K562 (cell line): ENCODE measurements at regions not wholly inside any gene's neighbourhood (a gene's known extent, or its start where the extent isn't known, plus 50 kb on each side); places are given as distances from the start of the nearest gene placed in this dataset.
A peak's percentile ranks its signal among the peaks of the same experiment; 100 is the strongest.

Source experiments
- ATAC-seq: fragments of 200-7000 bp; cut with Tn5 transposase; 3 replicates; pipeline ENCODE4 v1.9.1; 2020; ENCODE audit warnings: moderate library complexity
- BruUV-seq: library from RNA; stranded (reverse); fragments of 400-500 nt; replicated peaks from 2 replicates; lab custom pipeline; 2021; lab: Mats Ljungman, UMichigan
- CTCF ChIA-PET: fragments of 300-600 bp; formaldehyde crosslinking; extraction: SDS; loops from one replicate; lab custom pipeline; 2021; ENCODE audit warnings: low intra/inter-chr PET ratio; lab: Yijun Ruan, JAX
- POLR2A ChIA-PET: fragments of 300-600, 350-650 bp; sonication (Branson Sonifier 250); formaldehyde crosslinking; extraction: SDS; loops from one replicate; lab custom pipeline; 2021; ENCODE audit warnings: antibody characterized with exemption, inconsistent platforms; lab: Yijun Ruan, JAX
- DNase-seq, 4 experiments: peaks; one replicate each; pipeline versions ENCODE4 v3.0.0 to v3.0.0-alpha.2; 2011 to 2018; ENCODE audit warnings: low spot score in 3 of 4, mixed read lengths in 3 of 4; ENCODE audit errors: extremely low read depth in 1 of 4
- FAIRE-seq: peaks from 2 replicates; lab custom pipeline; 2011; peaks lifted over from hg19 to GRCh38; lab: Jason Lieb, UNC
- H2AFZ ChIP-seq: 2 replicates; pipeline ENCODE4 v1.6.0; 2011; ENCODE audit warnings: low read depth, low read length, control low read depth, inconsistent platforms
- H3K27ac ChIP-seq: fragments of 200-600 bp; 3 replicates; pipeline ENCODE4 v1.8.0; 2011; ENCODE audit warnings: low read depth, mild to moderate bottlenecking, control low read depth, inconsistent platforms, low read length, moderate library complexity, mixed read lengths; ENCODE audit errors: extremely low read depth
- H3K27me3 ChIP-seq, 2 experiments: fragments of 300-600 bp in 1 of 2; 2 replicates in 1 of 2; 3 replicates in 1 of 2; pipeline versions ENCODE4 v1.6.0 to v1.8.0; 2011; ENCODE audit warnings: inconsistent platforms in 2 of 2, low read length in 2 of 2, mild to moderate bottlenecking in 1 of 2, mixed read lengths in 1 of 2, moderate library complexity in 1 of 2; ENCODE audit not compliant: control insufficient read depth in 2 of 2, insufficient read depth in 2 of 2
- H3K36me3 ChIP-seq: fragments of 300-600 bp; 3 replicates; pipeline ENCODE4 v1.8.0; 2011; ENCODE audit warnings: mild to moderate bottlenecking, low read length, inconsistent platforms; ENCODE audit not compliant: control insufficient read depth, insufficient read depth
- H3K4me1 ChIP-seq, 2 experiments: fragments of 200-600 bp in 1 of 2; replicated peaks in 1 of 2; 2 replicates in 1 of 2; 3 replicates in 1 of 2; pipeline versions ENCODE4 v1.5.1 to v1.8.0; 2011; ENCODE audit warnings: inconsistent platforms in 2 of 2, low read length in 2 of 2, mild to moderate bottlenecking in 1 of 2, mixed read lengths in 1 of 2, moderate library complexity in 1 of 2; ENCODE audit not compliant: control insufficient read depth in 2 of 2, insufficient read depth in 2 of 2
- H3K4me2 ChIP-seq: 2 replicates; pipeline ENCODE4 v1.6.1; 2011; ENCODE audit warnings: low read length, control low read depth, inconsistent platforms, mixed read lengths; ENCODE audit not compliant: insufficient read depth
- H3K4me3 ChIP-seq: fragments of 200-600 bp; sonication (generic), shearing (Covaris generic); 2 replicates; pipeline ENCODE4 v1.5.1; 2016; ENCODE audit warnings: control low read depth, inconsistent platforms
- H3K79me2 ChIP-seq: fragments of 200-600 bp; 3 replicates; pipeline ENCODE4 v1.8.0; 2011; ENCODE audit warnings: low read length, inconsistent platforms; ENCODE audit not compliant: control insufficient read depth, insufficient read depth
- H3K9ac ChIP-seq, 2 experiments: 2 replicates each; pipeline versions ENCODE4 v1.6.0 to v1.6.1; 2011; ENCODE audit warnings: low read depth in 2 of 2, low read length in 2 of 2, control low read depth in 1 of 2, inconsistent platforms in 1 of 2, mild to moderate bottlenecking in 1 of 2, mixed read lengths in 1 of 2; ENCODE audit not compliant: insufficient read depth in 1 of 2
- H3K9me1 ChIP-seq: one replicate; pipeline ENCODE4 v1.6.0; 2011; ENCODE audit warnings: inconsistent platforms, mild to moderate bottlenecking, low read length, moderate library complexity; ENCODE audit not compliant: control insufficient read depth, insufficient read depth
- H3K9me3 ChIP-seq: replicated peaks from 2 replicates; pipeline ENCODE4 v1.5.1; 2011; ENCODE audit warnings: low read depth, low read length, inconsistent platforms; ENCODE audit not compliant: control insufficient read depth, insufficient read depth
- H4K20me1 ChIP-seq: replicated peaks from 2 replicates; pipeline ENCODE4 v1.6.1; 2011; ENCODE audit warnings: low read length, inconsistent platforms, mixed read lengths; ENCODE audit not compliant: control insufficient read depth, insufficient read depth
- CBX5 ChIP-seq: IDR thresholded peaks from 2 replicates; pipeline ENCODE4 v1.6.1; 2014; ENCODE audit warnings: low read depth, borderline replicate concordance
- CREB1 ChIP-seq, 2 experiments: sonication (generic) in 1 of 2; formaldehyde crosslinking in 1 of 2; IDR thresholded peaks; 2 replicates each; pipeline versions ENCODE4 v1.6.1 to v1.8.0; 2012 to 2022; ENCODE audit warnings: inconsistent platforms in 1 of 2, mild to moderate bottlenecking in 1 of 2, missing genetic modification reagents in 1 of 2, moderate library complexity in 1 of 2
- ETV1 ChIP-seq: fragments of 450-650 bp; conservative IDR thresholded peaks from 2 replicates; pipeline ENCODE4 v1.6.1; 2016; ENCODE audit warnings: missing genetic modification characterization, control low read depth, low read depth, missing compliant biosample characterization
- FUS ChIP-seq: fragments of 200-400 bp; formaldehyde crosslinking; optimal IDR thresholded peaks from 2 replicates; pipeline ENCODE3; 2017; ENCODE audit warnings: low read depth, low read length
- HCFC1 ChIP-seq: IDR thresholded peaks from 2 replicates; pipeline ENCODE4 v1.6.1; 2012; ENCODE audit warnings: low read depth, low read length, improper control_type of control experiment
- HSF4 ChIP-seq: fragments of 250-450 bp; sonication (Bioruptor Pico); IDR thresholded peaks from 2 replicates; pipeline ENCODE4 v2.1.2; 2022; ENCODE audit warnings: mild to moderate bottlenecking, moderate library complexity, borderline replicate concordance
- MAX ChIP-seq: sonication (generic); formaldehyde crosslinking; IDR thresholded peaks from 2 replicates; pipeline ENCODE4 v1.9.0; 2022; ENCODE audit warnings: mild to moderate bottlenecking, missing genetic modification reagents
- NR2C2 ChIP-seq, 2 experiments: fragments of 200-800 bp in 1 of 2; sonication (Bioruptor generic) in 1 of 2; sonication (generic) in 1 of 2; formaldehyde crosslinking in 1 of 2; IDR thresholded peaks; 2 replicates each; pipeline versions ENCODE4 v1.6.1 to v1.8.0; 2016 to 2022; ENCODE audit warnings: mild to moderate bottlenecking in 1 of 2, missing compliant biosample characterization in 1 of 2, missing genetic modification characterization in 1 of 2, missing genetic modification reagents in 1 of 2
- RNF2 ChIP-seq: sonication (generic); IDR thresholded peaks from 2 replicates; pipeline ENCODE4 v1.6.1; 2016
- STAT5A ChIP-seq: IDR thresholded peaks from 2 replicates; pipeline ENCODE4 v1.6.1; 2012; ENCODE audit warnings: low read length, inconsistent platforms, borderline replicate concordance
- TBP ChIP-seq: optimal IDR thresholded peaks from 2 replicates; pipeline ENCODE3; 2011; ENCODE audit warnings: low read depth, low read length, improper control_type of control experiment
- VEZF1 ChIP-seq: fragments of 200-800 bp; sonication (Bioruptor generic); IDR thresholded peaks from 2 replicates; pipeline ENCODE4 v1.6.1; 2017; ENCODE audit warnings: missing genetic modification characterization, missing compliant biosample characterization
- WHSC1 ChIP-seq: IDR thresholded peaks from one replicate; pipeline ENCODE4 v1.6.1; 2012; ENCODE audit warnings: low read length, control low read depth, inconsistent platforms
- ZBTB43 ChIP-seq: sonication (generic); formaldehyde crosslinking; IDR thresholded peaks from 2 replicates; pipeline ENCODE4 v1.8.0; 2023; ENCODE audit warnings: mild to moderate bottlenecking, missing genetic modification reagents
- ZNF121 ChIP-seq: sonication (generic); formaldehyde crosslinking; conservative IDR thresholded peaks from 2 replicates; pipeline ENCODE4 v1.8.0; 2022; ENCODE audit warnings: missing genetic modification reagents
- ZNF311 ChIP-seq: fragments of 250-450 bp; sonication (Bioruptor Pico); IDR thresholded peaks from 2 replicates; pipeline ENCODE4 v1.4.0; 2020; ENCODE audit warnings: mild to moderate bottlenecking, moderate library complexity
- ZNF740 ChIP-seq, 3 experiments: fragments of 200-800 bp in 1 of 3; sonication (Bioruptor generic) in 1 of 3; sonication (generic) in 1 of 3; formaldehyde crosslinking in 1 of 3; IDR thresholded peaks; 2 replicates each; pipeline versions ENCODE4 v1.6.1 to v1.8.0; 2016 to 2022; ENCODE audit warnings: mild to moderate bottlenecking in 2 of 3, missing compliant biosample characterization in 2 of 3, missing genetic modification characterization in 2 of 3, missing genetic modification reagents in 1 of 3
- WGBS: fragments of 100-300 bp; shearing (Covaris generic); methylation state at CpG from one replicate; pipeline ENCODE4 v1.1.6; 2016; ENCODE audit warnings: low coverage, mixed read lengths; ENCODE audit not compliant: insufficient coverage; ENCODE audit errors: missing lambda C conversion rate; 5-methylcytosine and 5-hydroxymethylcytosine counted together
- in situ Hi-C: fragments of 300-500 bp; cut with MboI; formaldehyde crosslinking; loops from 4 replicates; pipeline ENCODE4 v1.15.0; 2018; ENCODE audit warnings: inconsistent platforms, mixed read lengths
- intact Hi-C: fragments of 100-400 bp; cut with micrococcal nuclease; formaldehyde crosslinking; loops from 2 replicates; pipeline ENCODE4 v1.14.2; 2022

- Histone ChIP-seq H3K4me2 (peak overlapping the region; percentile 82), H3K9me3 (peaks cover 3% of the 10 kb centered on the region), H3K79me2 (peaks cover 46% of the 10 kb centered on the region), H3K4me1 (peaks cover 29 to 46% of the 10 kb centered on the region in 2 experiments), H3K4me3 (peak overlapping the region; percentile 48), H3K9ac (peak overlapping the region; percentile 94 to 97), H2AFZ (peak overlapping the region; percentile 72), H3K27me3 (no peaks in the 10 kb centered on the region), H3K9me1 (no peaks in the 10 kb centered on the region), H4K20me1 (no peaks in the 10 kb centered on the region), H3K27ac (peak overlapping the region; percentile 99), H3K36me3 (no peaks in the 10 kb centered on the region)
- POLR2A ChIA-PET, result interaction anchor here (0.6 to 2.3 kb wide), 11 partner anchors 10 to 445 kb away, joined by 3 to 7 read pairs (median 3); no protein-coding TSS in a partner anchor
- DNase-seq, result peak in 1 of 4 experiments; percentile 63
- FAIRE-seq, result no peak
- WGBS, result 3% methylated on average over 9 of the region's 14 CpGs
- in situ Hi-C loops (no loop called here), intact Hi-C loops (loop anchor here (10.0 kb wide), 2 partner anchors 162 to 288 kb away; no protein-coding TSS in a partner anchor)
- ATAC-seq, result peak; percentile 19
- CTCF ChIA-PET, result no interaction called here
- BruUV-seq, result no TSS peak
- TF ChIP-seq CREB1 (IDR thresholded peaks at IDR 0.05) (no peak), CREB1 (CRISPR knock-in tag; IDR thresholded peaks at IDR 0.05) (0 out of 2 replicates have a peak, but pooled peaks have one; percentile 12), ZNF740 (CRISPR knock-in tag; IDR thresholded peaks at IDR 0.05) (0 out of 2 replicates have a peak, but pooled peaks have one; percentile 17), ZNF740 (tag; IDR thresholded peaks at IDR 0.05) (no peak), ZBTB43 (CRISPR knock-in tag) (no peak), ZNF311 (no peak), HCFC1 (peak; percentile 27; the same call in 1 of the 2 replicates), STAT5A (no peak), RNF2 (0 out of 2 replicates have a peak, but pooled peaks have one; percentile 18), ZNF121 (CRISPR knock-in tag) (no peak), WHSC1 (no peak), VEZF1 (CRISPR knock-in tag) (peak; percentile 88), NR2C2 (CRISPR knock-in tag; IDR thresholded peaks at IDR 0.05) (peak; percentile 91), NR2C2 (tag; IDR thresholded peaks at IDR 0.05) (peak; percentile 88), TBP (peak; percentile 5), CBX5 (no peak), MAX (CRISPR knock-in tag) (peak; percentile 89), FUS (no peak), ETV1 (tag) (peak; percentile 24; the same call in 1 of the 2 replicates), HSF4 (CRISPR knock-in tag) (no peak)
These were observed 79.3 kb upstream of the BCOR start for GRCh38 chrX:40177117-40177430.
